ENCODE measurements at regions not wholly inside any gene's neighbourhood (a gene's known extent, or its start where the extent isn't known, plus 50 kb on each side); places are given as distances from the start of the nearest gene placed in this dataset.
"Not testable (repeated sequence)": the region's sequence is repeated elsewhere in the genome, so short reads cannot be mapped to it uniquely, and the experiment has no call there.

- DNase-seq (ENCODE audit: low spot score), result no peak
These were observed 138.3 kb downstream of the FAM124B start for GRCh38 chr2:224263571-224264043.

- no peak for DNase-seq (ENCODE audit: low spot score)
These were observed 140.6 kb downstream of the FAM124B start for GRCh38 chr2:224261326-224261725.

DNA sequence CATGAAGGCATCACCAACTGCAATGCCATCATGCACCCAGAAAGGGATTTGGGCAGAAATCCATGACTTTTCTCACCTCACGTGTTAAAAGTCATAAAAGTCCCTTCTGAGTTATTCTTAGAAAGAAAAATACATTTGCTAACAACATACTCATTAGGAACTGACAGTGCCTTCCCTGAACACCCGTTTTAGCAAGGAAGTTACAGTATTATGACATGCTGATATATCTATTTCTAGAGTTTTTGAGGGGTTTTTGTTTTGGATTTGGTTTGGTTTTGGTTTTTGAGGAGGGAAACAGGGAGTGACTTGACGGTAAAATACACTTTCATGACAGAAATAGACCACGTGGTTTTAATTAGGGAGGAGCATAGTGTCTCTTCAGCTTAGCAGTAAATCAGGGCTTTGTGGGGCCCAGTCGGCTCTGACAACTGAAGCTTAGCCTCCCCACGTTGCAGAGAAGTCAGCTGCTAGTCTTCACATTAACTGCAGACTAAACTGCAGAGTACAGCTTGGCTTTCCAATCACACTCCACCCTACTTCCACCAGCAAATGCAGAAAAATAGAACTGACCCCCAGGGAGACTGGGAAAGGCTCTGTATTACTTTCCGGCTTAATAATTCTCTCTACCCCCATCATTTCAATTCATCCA, 141.4 kb downstream of the FAM124B start:
- no peak for DNase-seq (ENCODE audit: low spot score)

DNA sequence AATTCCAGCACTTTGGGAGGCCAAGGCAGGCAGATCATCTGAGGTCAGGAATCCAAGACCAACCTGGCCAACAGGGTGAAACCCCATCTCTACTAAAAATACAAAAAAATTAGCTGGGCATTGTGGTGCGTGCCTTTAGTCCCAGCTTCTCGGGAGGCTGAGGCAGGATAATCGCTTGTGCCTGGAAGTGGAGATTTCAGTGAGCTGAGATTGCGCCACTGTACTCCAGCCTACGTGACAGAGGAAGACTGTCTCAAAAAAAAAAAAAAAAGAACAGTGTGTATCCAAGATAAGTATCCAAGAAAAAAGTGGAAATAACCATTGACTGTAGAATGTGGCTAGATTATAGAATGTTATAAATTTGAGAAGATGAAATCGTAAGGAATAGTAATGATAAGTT, 142.1 kb downstream of the FAM124B start:
- DNase-seq (ENCODE audit: low spot score), result no peak

DNA sequence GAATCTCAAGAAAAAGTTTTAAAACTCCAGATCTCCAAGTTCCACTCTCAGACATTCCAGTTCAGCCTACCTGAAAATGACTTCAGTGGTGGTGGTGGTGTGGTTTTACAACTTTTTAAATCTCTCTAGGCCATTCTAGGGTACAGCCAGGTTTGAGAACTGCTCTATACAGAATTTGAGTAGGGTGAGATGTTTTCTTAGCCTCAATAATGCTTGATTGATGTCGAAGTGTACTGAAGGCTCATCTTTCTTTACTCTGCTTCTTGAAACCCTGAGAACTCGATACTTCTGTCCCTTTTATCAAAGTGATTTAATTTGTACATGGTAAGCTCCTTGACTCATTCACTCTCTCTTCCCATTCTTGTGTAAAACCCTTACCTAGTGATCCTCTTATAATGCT, 143.8 kb downstream of the FAM124B start:
- DNase-seq (ENCODE audit: low spot score), result no peak

GRCh38 chr2:224257156-224257555, 144.8 kb downstream of the FAM124B start:
- no peak for DNase-seq (ENCODE audit: low spot score)

DNA sequence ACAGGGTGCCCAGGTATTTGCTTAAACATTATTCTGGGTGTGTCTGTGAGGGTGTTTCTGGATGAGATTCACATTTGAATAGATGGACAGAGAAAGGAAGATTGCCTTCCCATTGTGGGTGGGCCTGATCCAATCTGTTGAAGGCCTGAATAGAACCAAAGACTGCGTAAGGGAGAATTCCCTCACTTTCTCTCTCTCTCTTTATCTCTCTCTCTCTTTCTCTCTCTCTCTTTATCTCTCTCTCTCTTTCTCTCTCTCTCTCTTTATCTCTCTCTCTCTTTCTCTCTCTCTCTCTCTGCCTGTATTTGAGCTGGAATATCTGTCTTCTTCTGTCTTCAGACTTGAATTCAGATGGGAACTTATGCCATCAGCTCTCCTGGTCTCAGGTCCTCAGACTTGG, 148.4 kb downstream of the FAM124B start:
- no peak for DNase-seq (ENCODE audit: low spot score)

- DNase-seq (ENCODE audit: low spot score), result no peak
These were observed 149.3 kb downstream of the FAM124B start for GRCh38 chr2:224252631-224253030.

DNA sequence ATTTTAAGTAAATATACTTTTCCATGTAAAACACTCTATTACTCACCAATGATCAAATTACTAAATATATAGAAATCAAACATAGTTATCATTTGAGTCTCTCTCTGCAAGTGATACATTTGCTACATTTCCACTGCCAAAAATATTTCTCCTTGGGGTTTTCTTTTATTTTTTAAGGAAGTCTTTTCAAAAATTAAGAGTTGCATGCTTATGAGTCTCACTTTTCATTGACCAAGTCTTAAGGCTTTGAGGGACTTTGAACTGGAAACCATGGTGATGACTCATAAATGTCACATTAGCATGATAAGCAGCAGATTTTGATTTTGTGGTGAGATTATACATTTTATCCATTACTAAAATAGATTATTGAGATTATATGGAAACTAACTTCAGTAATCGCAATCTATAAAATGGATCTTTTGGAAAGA, 152.9 kb downstream of the FAM124B start:
- peak; percentile 56 for DNase-seq (ENCODE audit: low spot score)

- no peak for DNase-seq (ENCODE audit: low spot score)
These were observed 159.3 kb downstream of the FAM124B start for GRCh38 chr2:224242561-224242960.

GRCh38 chr2:224241812-224242211, 160.1 kb downstream of the FAM124B start:
- no peak for DNase-seq (ENCODE audit: low spot score)

DNA sequence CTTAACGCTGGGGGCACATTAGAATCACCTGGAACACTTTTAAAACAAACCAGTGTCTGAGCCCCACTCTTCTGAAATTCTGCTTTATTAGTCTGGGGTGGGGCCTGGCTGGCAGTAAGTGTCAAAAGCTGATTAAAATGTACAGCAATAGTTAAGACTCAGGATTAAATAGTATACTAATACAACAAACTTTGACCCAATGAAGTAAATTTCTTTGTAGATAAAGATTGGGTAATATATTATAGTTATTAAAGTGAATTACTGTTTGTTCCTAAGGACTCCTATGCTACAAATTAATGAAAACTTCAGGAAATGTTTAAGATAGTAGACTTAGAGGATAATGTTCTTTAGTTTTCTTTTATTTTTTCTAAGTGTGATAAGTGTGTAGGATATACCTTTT, 160.9 kb downstream of the FAM124B start:
- no peak for DNase-seq (ENCODE audit: low spot score)

- DNase-seq (ENCODE audit: low spot score), result no peak
These were observed 177.9 kb downstream of the FAM124B start for GRCh38 chr2:224223851-224224555.

DNA sequence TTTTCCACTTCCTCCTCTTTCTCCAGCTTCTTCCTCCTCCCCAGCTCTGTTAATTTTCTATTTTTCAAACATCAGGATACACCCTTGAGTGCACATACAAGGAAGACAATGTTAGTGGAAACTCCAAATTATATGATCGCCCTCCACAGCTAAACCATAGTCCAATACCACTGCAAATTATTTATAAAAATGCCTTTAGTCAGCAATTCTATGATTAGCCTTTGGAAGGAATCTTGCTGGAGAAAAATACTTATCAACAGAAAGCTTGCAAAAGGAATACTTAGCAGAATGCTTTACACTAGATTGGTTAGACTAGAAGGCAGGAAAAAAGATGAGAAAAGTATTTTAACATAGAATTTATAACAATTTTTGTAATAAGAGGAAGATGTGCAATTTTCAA, 178.9 kb downstream of the FAM124B start:
- no peak for DNase-seq (ENCODE audit: low spot score)

GRCh38 chr2:224222291-224222690, 179.6 kb downstream of the FAM124B start:
- DNase-seq (ENCODE audit: low spot score), result peak; percentile 4

- no peak for DNase-seq (ENCODE audit: low spot score)
These were observed 180.4 kb downstream of the FAM124B start for GRCh38 chr2:224221455-224221913.

DNA sequence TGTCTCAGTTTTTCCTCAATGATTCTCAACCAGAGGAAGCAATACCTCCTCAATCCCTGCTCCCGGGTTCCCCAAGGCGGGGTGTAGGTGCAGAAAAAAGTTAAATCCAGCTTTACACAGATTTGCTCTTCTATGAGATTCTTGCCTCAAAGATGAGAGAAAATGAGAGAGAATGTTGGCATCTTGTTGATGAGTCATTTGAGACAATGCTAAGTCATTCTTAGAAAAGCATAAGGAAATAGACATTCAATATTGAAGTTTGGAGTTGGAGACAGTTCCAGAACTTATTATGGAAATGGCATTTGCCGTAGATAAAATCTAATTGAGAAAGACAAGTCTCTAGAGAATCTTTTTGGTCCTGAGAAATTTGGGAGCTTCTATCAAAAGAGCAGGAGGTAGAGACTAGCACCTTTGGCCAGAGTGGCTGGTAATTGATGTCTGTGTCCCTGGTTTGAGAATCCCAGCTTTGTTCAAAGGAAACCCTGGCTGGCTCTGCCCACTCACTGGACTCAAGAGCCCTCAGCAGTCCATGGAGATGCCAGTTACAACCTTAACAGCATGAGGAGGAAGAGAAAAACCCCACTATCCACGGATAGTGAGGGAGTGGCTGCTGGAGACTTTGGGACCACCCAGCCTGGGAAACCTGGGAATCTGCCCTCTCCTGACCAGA, 181.2 kb downstream of the FAM124B start:
- no peak for DNase-seq (ENCODE audit: low spot score)

- no peak for DNase-seq (ENCODE audit: low spot score)
These were observed 180.7 kb upstream of the SERPINE2 start for GRCh38 chr2:224219781-224220180.

DNA sequence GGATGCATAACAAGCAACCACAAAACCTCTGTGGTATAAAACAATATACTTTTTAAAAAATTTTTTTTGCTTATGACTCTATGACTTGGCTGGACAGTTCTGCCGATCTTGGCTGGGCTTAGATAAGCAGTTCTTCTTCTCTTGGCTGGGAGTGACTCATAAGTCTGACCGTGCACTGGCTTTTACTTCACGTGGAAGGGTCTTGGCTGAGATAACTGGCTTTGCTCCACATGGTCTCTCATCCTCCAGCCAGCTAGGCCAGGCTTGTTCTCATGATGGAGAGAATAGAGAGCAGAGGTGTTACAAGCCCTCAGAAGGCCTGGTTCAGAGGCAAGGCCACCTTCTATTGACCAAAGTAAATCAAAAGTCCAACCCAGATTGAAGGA, 178.9 kb upstream of the SERPINE2 start:
- no peak for DNase-seq (ENCODE audit: low spot score)

DNA sequence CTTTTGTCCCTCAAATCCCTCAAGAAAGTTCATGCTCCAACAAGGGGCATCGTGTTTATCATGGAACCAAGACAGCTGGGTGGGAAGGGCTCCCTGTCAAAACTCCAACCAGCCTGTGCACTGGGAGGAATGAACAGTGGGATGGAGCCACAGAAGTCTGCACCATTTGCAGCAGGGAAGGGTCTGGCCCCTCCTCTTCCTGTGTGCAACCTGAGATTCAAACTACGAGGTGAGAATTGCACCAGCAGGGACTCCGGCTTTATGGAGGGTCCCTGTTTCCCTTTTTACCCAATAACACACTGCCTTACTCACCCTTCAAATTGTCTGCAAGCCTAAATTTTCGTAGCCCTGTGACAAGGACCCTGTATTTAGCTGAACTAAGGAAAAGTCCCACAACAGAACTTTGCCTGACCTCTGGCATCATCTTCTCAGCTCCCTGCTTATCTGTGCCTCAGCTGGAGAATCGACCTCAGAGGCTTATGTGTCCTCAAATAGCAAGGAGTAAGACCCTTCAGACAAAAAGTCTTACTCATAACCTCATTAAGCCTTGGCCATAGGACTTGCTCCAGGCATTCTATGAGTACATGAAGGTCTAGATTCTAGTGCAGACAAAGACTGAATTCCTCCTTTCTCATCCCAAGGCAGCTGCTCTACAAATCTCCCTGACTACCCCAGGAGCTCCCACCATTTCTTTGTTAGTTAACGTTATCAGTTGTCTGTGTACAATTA, 178.3 kb upstream of the SERPINE2 start:
- no peak for DNase-seq (ENCODE audit: low spot score)

DNA sequence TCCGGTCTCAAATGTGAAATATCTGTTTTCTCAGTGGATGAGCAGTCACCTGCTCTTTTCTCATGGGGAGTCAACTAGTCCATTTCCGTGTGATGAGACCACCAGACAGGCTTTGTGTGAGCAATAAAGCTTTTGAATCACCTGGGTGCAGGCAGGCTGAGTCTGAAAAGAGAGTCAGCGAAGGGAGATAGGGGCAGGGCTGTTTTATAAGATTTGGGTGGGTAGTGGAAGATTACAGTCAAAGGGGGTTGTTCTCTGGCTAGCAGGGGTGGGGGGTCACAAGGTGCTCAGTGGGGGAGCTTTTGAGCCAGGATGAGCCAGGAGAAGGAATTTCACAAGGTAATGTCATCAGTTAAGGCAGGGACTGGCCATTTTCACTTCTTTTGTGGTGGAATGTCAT, 176.5 kb upstream of the SERPINE2 start:
- DNase-seq (ENCODE audit: low spot score), result not testable (repeated sequence)

GRCh38 chr2:224213396-224213795, 174.3 kb upstream of the SERPINE2 start:
- DNase-seq (ENCODE audit: low spot score), result no peak

Measured in HT-29 (cell line).